GM12874 (cell line): ENCODE measurements at regions not wholly inside any gene's neighbourhood (a gene's known extent, or its start where the extent isn't known, plus 50 kb on each side); places are given as distances from the start of the nearest gene placed in this dataset.

Source experiments
- TF ChIP-seq, protein P1 (sequence below): IDR thresholded peaks from 2 replicates; pipeline ENCODE4 v1.5.1; 2011; ENCODE audit warnings: low read depth, mild to moderate bottlenecking, control low read depth, low read length, moderate library complexity; ENCODE audit not compliant: insufficient read depth

DNA sequence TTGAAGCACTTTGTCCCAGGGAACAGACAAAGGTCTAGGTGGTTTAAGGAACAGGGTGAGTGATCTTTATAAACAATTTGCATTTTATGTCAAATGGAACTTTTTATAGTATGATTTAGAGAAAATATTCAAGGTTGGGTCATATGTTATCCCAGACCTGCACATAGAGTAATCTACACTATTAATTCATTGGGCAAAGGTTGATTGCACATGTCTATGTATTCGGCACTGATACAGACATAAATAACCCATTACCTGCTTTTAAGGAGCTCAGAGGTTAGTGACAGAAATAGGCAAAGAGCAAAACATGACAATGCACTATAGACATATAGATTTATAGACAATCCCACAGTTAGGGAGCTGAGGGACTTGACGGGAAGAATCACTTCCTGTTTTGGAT, 141.5 kb upstream of the UBASH3B start:
- TF ChIP-seq, protein P1, sequence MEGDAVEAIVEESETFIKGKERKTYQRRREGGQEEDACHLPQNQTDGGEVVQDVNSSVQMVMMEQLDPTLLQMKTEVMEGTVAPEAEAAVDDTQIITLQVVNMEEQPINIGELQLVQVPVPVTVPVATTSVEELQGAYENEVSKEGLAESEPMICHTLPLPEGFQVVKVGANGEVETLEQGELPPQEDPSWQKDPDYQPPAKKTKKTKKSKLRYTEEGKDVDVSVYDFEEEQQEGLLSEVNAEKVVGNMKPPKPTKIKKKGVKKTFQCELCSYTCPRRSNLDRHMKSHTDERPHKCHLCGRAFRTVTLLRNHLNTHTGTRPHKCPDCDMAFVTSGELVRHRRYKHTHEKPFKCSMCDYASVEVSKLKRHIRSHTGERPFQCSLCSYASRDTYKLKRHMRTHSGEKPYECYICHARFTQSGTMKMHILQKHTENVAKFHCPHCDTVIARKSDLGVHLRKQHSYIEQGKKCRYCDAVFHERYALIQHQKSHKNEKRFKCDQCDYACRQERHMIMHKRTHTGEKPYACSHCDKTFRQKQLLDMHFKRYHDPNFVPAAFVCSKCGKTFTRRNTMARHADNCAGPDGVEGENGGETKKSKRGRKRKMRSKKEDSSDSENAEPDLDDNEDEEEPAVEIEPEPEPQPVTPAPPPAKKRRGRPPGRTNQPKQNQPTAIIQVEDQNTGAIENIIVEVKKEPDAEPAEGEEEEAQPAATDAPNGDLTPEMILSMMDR, result no peak

DNA sequence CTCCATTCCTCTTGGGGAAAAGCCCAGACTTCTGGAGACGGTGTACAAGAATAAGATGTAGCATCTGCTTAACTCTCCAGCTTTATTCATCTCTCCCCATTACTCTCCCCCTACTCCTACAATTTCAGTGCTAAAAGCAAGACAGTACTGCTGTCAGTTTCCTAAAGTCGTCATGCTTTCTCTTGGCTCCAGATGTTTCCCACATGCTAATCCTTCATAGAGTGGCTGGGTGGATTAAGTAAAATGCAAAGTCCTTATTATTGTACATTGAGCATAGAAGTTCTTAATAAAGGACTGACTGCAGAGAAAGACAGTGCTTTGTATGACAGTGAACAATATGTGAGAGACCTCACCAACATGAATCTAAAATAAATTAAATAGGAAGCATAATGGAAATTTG, 142.2 kb upstream of the UBASH3B start:
- TF ChIP-seq, protein P1, result no peak

DNA sequence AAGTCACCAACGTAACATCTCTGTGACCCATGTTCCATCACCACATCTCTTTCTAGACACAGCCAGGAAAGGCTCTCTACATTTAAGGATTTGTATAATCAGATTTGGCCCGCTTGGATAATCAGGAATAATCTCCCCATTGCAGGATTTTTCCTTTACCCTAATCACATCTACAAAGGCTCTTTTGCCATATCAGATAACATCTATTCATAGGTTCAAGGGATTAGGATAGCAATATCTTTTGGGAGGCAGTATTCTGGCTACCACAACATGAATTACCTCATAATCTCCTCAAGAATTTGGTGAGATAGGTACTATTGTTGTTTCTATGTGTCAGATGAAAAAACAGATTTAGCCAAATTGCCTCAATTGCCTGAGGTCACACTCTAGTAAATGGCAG, 142.8 kb upstream of the UBASH3B start:
- TF ChIP-seq, protein P1, result no peak

DNA sequence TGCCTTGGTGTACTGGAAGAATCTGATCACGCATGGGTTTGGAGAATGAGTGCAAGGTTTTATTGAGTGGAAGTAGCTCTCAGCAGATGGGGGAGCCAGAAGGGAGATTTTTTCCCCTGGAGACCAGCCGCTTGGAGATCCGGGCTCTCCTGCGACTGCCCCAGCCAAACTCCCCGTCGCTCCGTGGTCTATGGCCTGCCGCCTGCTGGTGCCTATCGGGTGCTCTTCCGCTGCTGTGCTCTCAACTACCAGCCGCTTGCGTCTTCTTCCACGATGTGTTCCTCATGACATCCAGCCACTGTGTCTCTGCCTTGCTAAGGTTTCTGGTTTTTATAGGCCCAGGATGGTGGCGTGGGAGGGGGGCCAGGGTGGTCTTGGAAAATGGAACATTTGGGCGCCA, 145.6 kb upstream of the UBASH3B start:
- TF ChIP-seq, protein P1, result no peak

DNA sequence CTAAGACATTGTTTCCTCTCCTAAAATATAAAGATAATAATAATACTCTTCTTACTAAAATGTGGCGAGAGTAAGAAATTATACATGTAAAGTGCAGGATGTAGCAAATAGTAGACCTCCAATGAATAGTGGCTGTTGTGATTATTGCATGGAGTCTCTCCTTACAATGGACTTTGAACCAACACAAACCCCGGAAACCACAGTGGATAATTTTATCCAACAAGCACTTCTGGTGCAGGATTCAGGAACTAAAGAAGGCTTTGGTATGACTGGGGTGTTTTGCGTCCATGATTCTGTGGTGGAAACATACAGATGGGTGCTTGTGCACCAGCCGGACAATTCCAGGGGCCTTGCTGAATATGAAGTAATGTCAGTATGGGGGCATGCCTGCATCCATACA, 146.4 kb upstream of the UBASH3B start:
- TF ChIP-seq, protein P1, result no peak

DNA sequence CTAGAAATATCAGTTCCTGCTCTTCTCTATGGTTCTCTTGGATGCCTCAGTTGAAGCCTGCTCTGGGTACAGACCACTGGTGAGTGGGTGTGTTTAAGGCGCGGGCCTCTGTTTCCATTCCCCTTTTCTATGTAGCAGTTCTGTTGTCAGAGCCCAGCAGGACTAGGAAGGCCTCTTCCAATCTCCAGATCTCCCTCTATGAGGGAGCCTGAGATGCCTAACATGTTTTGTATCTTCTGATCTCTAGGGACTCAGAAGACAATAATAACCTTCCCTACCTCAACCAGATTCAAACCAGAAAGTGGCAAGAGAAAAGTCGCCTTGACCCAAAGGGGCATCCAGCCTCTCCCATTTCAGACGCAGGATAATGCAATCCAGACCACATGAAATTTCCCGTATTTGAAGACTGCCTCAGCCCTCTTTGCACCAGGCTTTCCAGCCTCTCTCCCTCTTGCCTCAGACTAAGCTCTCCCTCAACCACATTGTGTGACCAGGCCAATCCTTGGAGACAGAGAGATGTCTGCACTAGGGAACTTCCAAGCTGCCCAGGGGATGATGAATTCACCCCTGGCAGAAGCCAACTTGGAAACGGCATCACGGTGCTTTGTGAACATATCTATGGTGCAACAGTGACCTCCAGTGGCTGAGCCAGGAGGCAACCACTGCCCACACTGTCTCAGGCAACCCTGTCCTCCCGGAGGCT, 150.1 kb upstream of the UBASH3B start:
- TF ChIP-seq, protein P1, result peak; percentile 80

DNA sequence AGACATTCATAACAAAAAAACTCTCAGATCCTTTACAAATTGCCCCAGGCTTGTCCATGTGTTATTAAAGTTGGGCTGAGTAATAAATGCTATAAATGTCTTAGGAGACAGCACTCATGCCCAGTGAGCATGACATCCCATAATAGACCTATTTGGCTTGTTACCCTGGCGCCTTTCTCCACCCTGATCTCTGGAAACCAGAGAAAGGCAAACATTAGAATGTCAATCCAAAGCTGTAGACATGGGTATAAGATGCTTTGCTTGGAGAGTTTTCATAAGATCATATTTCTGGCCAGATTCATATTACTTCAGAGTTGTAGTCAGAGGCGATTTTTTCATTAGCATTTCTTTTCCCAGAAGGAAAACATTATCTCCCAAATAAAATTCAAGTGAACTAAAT, 161.3 kb upstream of the UBASH3B start:
- TF ChIP-seq, protein P1, result no peak

DNA sequence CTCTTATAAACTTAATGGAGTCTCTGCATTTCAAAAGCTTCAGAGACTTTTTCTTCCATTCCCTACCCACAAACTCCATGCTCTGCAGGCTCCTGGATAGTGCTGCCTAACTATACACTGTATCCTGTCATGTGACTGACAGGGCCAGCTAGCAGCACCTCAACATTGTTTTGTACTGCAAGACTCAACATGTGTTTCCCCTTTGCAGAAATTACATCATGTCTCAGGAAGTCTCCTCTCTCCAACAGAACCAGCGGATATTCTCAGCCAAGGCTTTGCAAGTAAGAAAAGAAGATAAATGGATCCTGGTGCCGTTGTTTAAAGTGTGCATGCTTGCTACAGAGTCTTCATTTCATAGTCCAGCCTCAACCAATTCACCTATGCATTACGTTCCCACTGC, 164.0 kb upstream of the UBASH3B start:
- TF ChIP-seq, protein P1, result no peak
